Gastroesophageal sphincter (tissue), 4 donors: ENCODE measurements at regions not wholly inside any gene's neighbourhood (a gene's known extent, or its start where the extent isn't known, plus 50 kb on each side); places are given as distances from the start of the nearest gene placed in this dataset.
A peak's percentile ranks its signal among the peaks of the same experiment; 100 is the strongest.

Experiments
- ATAC-seq: fragments of 150-250 bp; one replicate; pipeline ENCODE4 v1.9.1; 2016; ENCODE audit warnings: mild to moderate bottlenecking, moderate library complexity
- H3K27ac ChIP-seq, 4 donors: fragments of 200-600 bp; sonication (generic) in 3 of 4; 1 replicate in 3 of 4; 2 replicates in 1 of 4; pipeline ENCODE4 v1.5.1; 2016 to 2019
- H3K27me3 ChIP-seq: fragments of 200-600 bp; sonication (generic); one replicate; pipeline ENCODE4 v1.5.1; 2019
- H3K36me3 ChIP-seq, 2 donors: fragments of 200-600 bp; sonication (generic); one replicate each; pipeline ENCODE4 v1.5.1; 2019; ENCODE audit warnings: control low read depth in 1 of 2
- H3K4me1 ChIP-seq, 3 donors: fragments of 200-600 bp; sonication (generic); 1 replicate in 2 of 3; 2 replicates in 1 of 3; pipeline ENCODE4 v1.5.1; 2016 to 2019; ENCODE audit warnings: control low read depth in 2 of 3
- H3K4me3 ChIP-seq, 2 donors: fragments of 200-600 bp; sonication (generic); one replicate each; pipeline ENCODE4 v1.5.1; 2019; ENCODE audit warnings: mild to moderate bottlenecking in 1 of 2, moderate library complexity in 1 of 2
- H3K9me3 ChIP-seq, 3 donors: fragments of 200-600 bp; sonication (generic); one replicate each; pipeline ENCODE4 v1.5.1; 2017 to 2019; ENCODE audit warnings: control low read depth in 2 of 3
- EP300 ChIP-seq: sonication (generic); formaldehyde crosslinking; IDR thresholded peaks from one replicate; pipeline ENCODE4 v1.6.1; 2017; ENCODE audit warnings: antibody characterized with exemption, mild to moderate bottlenecking
- POLR2A ChIP-seq, 2 donors: fragments of 450-650 bp; IDR thresholded peaks; one replicate each; pipeline ENCODE4 v1.6.1; 2017; ENCODE audit warnings: antibody characterized with exemption in 2 of 2, mild to moderate bottlenecking in 2 of 2, moderate library complexity in 1 of 2
- POLR2AphosphoS5 ChIP-seq: sonication (generic); formaldehyde crosslinking; IDR thresholded peaks from one replicate; pipeline ENCODE4 v1.6.1; 2017; ENCODE audit warnings: antibody characterized with exemption
- WGBS, 2 donors: methylation state at CpG; one replicate each; pipeline ENCODE4 v1.1.5; 2018; ENCODE audit warnings: low coverage in 1 of 2; 5-methylcytosine and 5-hydroxymethylcytosine counted together
- TF ChIP-seq, protein P1 (sequence below), 4 experiments: fragments of 200-600 bp in 2 of 4; fragments of 450-650 bp in 2 of 4; sonication (generic) in 1 of 4; IDR thresholded peaks; one replicate each; pipeline ENCODE4 v1.5.1; 2017 to 2019; ENCODE audit warnings: antibody characterized with exemption in 4 of 4, mild to moderate bottlenecking in 2 of 4, moderate library complexity in 2 of 4

DNA sequence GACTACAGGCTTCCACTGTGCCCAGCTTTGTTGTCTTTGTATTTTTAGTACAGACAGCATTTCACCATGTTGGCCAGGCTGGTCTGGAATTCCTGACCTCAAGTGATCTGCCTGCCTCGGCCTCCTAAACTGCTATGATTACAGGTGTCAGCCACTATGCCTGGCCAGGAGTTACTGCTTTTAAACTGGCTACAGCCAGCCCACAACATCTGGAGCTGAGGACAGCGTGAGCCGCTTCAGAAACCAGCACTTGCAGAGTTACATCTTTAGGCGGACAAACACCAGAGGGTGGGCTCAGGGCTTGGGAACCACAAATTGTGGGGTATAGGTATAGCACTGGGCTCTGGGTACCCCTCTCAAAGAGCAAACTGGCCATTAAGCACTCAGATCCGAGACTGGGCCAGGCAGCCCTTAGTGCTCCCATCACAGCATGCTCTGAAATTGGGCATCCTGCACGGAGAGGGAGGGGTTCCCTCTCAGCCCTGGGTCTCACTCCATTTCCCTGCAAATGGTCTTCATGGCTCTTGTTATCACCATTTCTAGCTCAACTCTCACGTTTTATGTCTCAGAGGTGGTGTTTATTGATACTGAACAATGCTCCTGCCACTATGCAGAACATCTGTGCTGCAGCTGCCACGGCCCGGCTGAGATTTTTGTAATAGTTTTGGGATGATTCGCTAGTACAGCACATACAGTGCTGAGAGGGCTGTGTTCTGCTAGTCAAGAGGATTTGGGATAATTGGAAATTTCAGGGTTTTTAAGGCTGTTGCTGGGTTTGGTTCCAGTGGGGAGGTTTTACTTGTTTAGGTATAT is 146.4 kb upstream of the LYZL2 start:
- Histone ChIP-seq H3K27me3 (no peaks in the 10 kb centered on the region), H3K9me3 (peaks cover 0 to 18% (median 0%) of the 10 kb centered on the region in 3 donors), H3K4me3 (no peak overlapping the region), H3K27ac (peak overlapping the region in 2 of 4 donors; percentile 17 to 29), H3K4me1 (no peaks in the 10 kb centered on the region), H3K36me3 (no peaks in the 10 kb centered on the region)
- no peak for TF ChIP-seq EP300
- peak; percentile 57 for TF ChIP-seq POLR2AphosphoS5
- 38 to 61% methylated on average over 4 to 6 of the region's 10 CpGs for WGBS, 2 donors
- peak; percentile 81 for ATAC-seq

GRCh38 chr10:30774261-30774660 is 144.7 kb upstream of the LYZL2 start:
- ATAC-seq, result no peak
- no peaks in the 10 kb centered on the region for H3K4me1 ChIP-seq
- peaks cover 0 to 35% (median 0%) of the 10 kb centered on the region in 3 donors for H3K9me3 ChIP-seq
- TF ChIP-seq, protein P1, sequence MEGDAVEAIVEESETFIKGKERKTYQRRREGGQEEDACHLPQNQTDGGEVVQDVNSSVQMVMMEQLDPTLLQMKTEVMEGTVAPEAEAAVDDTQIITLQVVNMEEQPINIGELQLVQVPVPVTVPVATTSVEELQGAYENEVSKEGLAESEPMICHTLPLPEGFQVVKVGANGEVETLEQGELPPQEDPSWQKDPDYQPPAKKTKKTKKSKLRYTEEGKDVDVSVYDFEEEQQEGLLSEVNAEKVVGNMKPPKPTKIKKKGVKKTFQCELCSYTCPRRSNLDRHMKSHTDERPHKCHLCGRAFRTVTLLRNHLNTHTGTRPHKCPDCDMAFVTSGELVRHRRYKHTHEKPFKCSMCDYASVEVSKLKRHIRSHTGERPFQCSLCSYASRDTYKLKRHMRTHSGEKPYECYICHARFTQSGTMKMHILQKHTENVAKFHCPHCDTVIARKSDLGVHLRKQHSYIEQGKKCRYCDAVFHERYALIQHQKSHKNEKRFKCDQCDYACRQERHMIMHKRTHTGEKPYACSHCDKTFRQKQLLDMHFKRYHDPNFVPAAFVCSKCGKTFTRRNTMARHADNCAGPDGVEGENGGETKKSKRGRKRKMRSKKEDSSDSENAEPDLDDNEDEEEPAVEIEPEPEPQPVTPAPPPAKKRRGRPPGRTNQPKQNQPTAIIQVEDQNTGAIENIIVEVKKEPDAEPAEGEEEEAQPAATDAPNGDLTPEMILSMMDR (IDR thresholded peaks at IDR 0.05), result no peak
- TF ChIP-seq POLR2AphosphoS5 (no peak), EP300 (no peak), POLR2A (IDR thresholded peaks at IDR 0.05) (no peak)
- no peak overlapping the region for H3K4me3 ChIP-seq
- H3K27me3 ChIP-seq, result no peaks in the 10 kb centered on the region
- H3K36me3 ChIP-seq, result no peaks in the 10 kb centered on the region
- WGBS, 2 donors, result 98% methylated on average over 7 of the region's 10 CpGs; no CpG with 5 or more reads in 1 of the 2 donors
- H3K27ac ChIP-seq, result no peak overlapping the region

- TF ChIP-seq, protein P1 (IDR thresholded peaks at IDR 0.05), result no peak
- TF ChIP-seq EP300 (no peak), POLR2AphosphoS5 (no peak), POLR2A (IDR thresholded peaks at IDR 0.05) (no peak)
- WGBS, 2 donors, result no CpG with 5 or more reads among the region's 1 CpG
- Histone ChIP-seq H3K9me3 (peaks cover 0 to 36% (median 0%) of the 10 kb centered on the region in 3 donors), H3K27ac (no peak overlapping the region), H3K4me1 (no peaks in the 10 kb centered on the region), H3K27me3 (no peaks in the 10 kb centered on the region), H3K4me3 (no peak overlapping the region), H3K36me3 (no peaks in the 10 kb centered on the region)
- ATAC-seq, result no peak
Observed at GRCh38 chr10:30773501-30773900, 143.9 kb upstream of the LYZL2 start.

GRCh38 chr10:30770816-30771215 is 141.3 kb upstream of the LYZL2 start:
- Histone ChIP-seq H3K36me3 (no peaks in the 10 kb centered on the region), H3K4me1 (no peaks in the 10 kb centered on the region), H3K9me3 (peaks cover 0 to 36% (median 0%) of the 10 kb centered on the region in 3 donors), H3K4me3 (no peak overlapping the region), H3K27me3 (no peaks in the 10 kb centered on the region), H3K27ac (no peak overlapping the region)
- 35 to 55% methylated on average over 1 of the region's 1 CpG for WGBS, 2 donors
- no peak for ATAC-seq
- TF ChIP-seq POLR2A (IDR thresholded peaks at IDR 0.05) (no peak), EP300 (no peak), POLR2AphosphoS5 (no peak)
- TF ChIP-seq, protein P1 (IDR thresholded peaks at IDR 0.05), result no peak

- H3K4me3 ChIP-seq, result no peak overlapping the region
- no peak for ATAC-seq
- peaks cover 0 to 36% (median 0%) of the 10 kb centered on the region in 3 donors for H3K9me3 ChIP-seq
- H3K27ac ChIP-seq, result no peak overlapping the region
- H3K27me3 ChIP-seq, result no peaks in the 10 kb centered on the region
- TF ChIP-seq, protein P1 (IDR thresholded peaks at IDR 0.05), result no peak
- TF ChIP-seq POLR2AphosphoS5 (no peak), EP300 (no peak), POLR2A (IDR thresholded peaks at IDR 0.05) (no peak)
- H3K4me1 ChIP-seq, result no peaks in the 10 kb centered on the region
- 100% methylated on average over 2 of the region's 2 CpGs; no CpG with 5 or more reads in 1 of the 2 donors for WGBS, 2 donors
- H3K36me3 ChIP-seq, result no peaks in the 10 kb centered on the region
Observed at GRCh38 chr10:30770229-30770628, 140.7 kb upstream of the LYZL2 start.
